Gastrocnemius medialis (tissue), 4 donors: ENCODE measurements at regions not wholly inside any gene's neighbourhood (a gene's known extent, or its start where the extent isn't known, plus 50 kb on each side); places are given as distances from the start of the nearest gene placed in this dataset.

Experiments used
- ATAC-seq, 2 donors: fragments of 150-250 bp; one replicate each; pipeline ENCODE4 v1.9.1; 2016
- DNase-seq, 2 donors: peaks; one replicate each; pipeline ENCODE4 v3.0.0-alpha.2; 2019
- H3K27ac ChIP-seq, 4 donors: fragments of 200-600 bp; sonication (generic); 1 replicate in 1 of 4; 2 replicates in 3 of 4; pipeline ENCODE4 v1.5.1; 2016 to 2018; ENCODE audit warnings: mild to moderate bottlenecking in 2 of 4, moderate library complexity in 1 of 4
- H3K27me3 ChIP-seq, 3 donors: fragments of 200-600 bp; sonication (generic) in 2 of 3; 1 replicate in 1 of 3; 2 replicates in 2 of 3; pipeline versions ENCODE4 v1.5.1 to v1.6.0; 2016 to 2019; ENCODE audit warnings: mild to moderate bottlenecking in 1 of 3, moderate library complexity in 1 of 3
- H3K36me3 ChIP-seq, 2 donors: fragments of 200-600 bp; sonication (generic) in 1 of 2; one replicate each; pipeline ENCODE4 v1.5.1; 2017 to 2018
- H3K4me1 ChIP-seq, 2 donors: fragments of 200-600 bp; sonication (generic) in 1 of 2; one replicate each; pipeline ENCODE4 v1.5.1; 2016 to 2017; ENCODE audit warnings: mild to moderate bottlenecking in 2 of 2
- H3K4me3 ChIP-seq, 4 donors: fragments of 200-600 bp; sonication (generic) in 3 of 4; 1 replicate in 1 of 4; 2 replicates in 3 of 4; pipeline ENCODE4 v1.5.1; 2016 to 2019; ENCODE audit warnings: mild to moderate bottlenecking in 2 of 4
- H3K9me3 ChIP-seq, 3 donors: fragments of 200-600 bp; sonication (generic) in 2 of 3; 1 replicate in 1 of 3; 2 replicates in 2 of 3; pipeline ENCODE4 v1.5.1; 2016 to 2019
- POLR2A ChIP-seq, 2 donors: fragments of 450-650 bp; IDR thresholded peaks; one replicate each; pipeline ENCODE4 v1.6.1; 2017; ENCODE audit warnings: antibody characterized with exemption in 2 of 2, mild to moderate bottlenecking in 2 of 2, moderate library complexity in 2 of 2
- in situ Hi-C, 4 donors: fragments of 200-750 bp; cut with MboI; loops; one replicate each; pipeline versions ENCODE4 v1.15.0 to v1.8.0; 2017; ENCODE audit warnings: low sequenced_read_pairs in 4 of 4
- intact Hi-C: fragments of 100-400 bp; cut with DNase I; formaldehyde crosslinking; loops from one replicate; pipeline ENCODE4 v1.15.1; 2023; ENCODE audit warnings: low total_unique reads
- TF ChIP-seq, protein P1 (sequence below), 5 experiments: fragments of 450-650 bp in 3 of 5; fragments of 200-600 bp in 2 of 5; sonication (generic) in 2 of 5; IDR thresholded peaks in 4 of 5; conservative IDR thresholded peaks in 1 of 5; 1 replicate in 4 of 5; 2 replicates in 1 of 5; pipeline ENCODE4 v1.5.1; 2016 to 2019; ENCODE audit warnings: antibody characterized with exemption in 5 of 5, mild to moderate bottlenecking in 3 of 5, moderate library complexity in 3 of 5

DNA sequence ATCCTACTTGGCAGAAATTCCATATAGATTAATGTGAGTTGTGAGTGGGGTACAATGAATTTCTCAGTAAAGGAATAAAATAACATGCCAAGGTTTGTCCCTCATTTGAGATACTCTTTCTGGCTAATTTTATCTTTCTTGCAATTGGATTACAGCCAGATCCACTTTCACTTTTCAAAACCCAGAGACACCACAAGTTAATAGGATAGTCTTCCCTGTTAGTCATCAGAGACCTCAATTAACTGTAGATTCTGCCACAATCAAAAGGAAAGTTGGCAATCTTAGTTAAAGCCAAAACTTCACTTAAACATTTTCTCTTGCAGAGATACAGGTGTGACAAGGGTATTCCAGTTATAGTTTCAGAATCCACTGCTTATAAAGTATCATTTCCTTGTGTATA is 91.4 kb upstream of the PHYHIPL start:
- no peaks in the 10 kb centered on the region for H3K4me1 ChIP-seq
- no peak for ATAC-seq
- no peak for DNase-seq
- in situ Hi-C loops: no loop called here
- intact Hi-C loops: no loop called here
- no peak overlapping the region for H3K4me3 ChIP-seq
- H3K27ac ChIP-seq: no peak overlapping the region
- H3K27me3 ChIP-seq: no peaks in the 10 kb centered on the region
- TF ChIP-seq, protein P1, sequence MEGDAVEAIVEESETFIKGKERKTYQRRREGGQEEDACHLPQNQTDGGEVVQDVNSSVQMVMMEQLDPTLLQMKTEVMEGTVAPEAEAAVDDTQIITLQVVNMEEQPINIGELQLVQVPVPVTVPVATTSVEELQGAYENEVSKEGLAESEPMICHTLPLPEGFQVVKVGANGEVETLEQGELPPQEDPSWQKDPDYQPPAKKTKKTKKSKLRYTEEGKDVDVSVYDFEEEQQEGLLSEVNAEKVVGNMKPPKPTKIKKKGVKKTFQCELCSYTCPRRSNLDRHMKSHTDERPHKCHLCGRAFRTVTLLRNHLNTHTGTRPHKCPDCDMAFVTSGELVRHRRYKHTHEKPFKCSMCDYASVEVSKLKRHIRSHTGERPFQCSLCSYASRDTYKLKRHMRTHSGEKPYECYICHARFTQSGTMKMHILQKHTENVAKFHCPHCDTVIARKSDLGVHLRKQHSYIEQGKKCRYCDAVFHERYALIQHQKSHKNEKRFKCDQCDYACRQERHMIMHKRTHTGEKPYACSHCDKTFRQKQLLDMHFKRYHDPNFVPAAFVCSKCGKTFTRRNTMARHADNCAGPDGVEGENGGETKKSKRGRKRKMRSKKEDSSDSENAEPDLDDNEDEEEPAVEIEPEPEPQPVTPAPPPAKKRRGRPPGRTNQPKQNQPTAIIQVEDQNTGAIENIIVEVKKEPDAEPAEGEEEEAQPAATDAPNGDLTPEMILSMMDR (IDR thresholded peaks at IDR 0.05 in 4 of 5, conservative IDR thresholded peaks at IDR 0.05 in 1 of 5): no peak
- no peaks in the 10 kb centered on the region for H3K36me3 ChIP-seq
- no peaks in the 10 kb centered on the region for H3K9me3 ChIP-seq

DNA sequence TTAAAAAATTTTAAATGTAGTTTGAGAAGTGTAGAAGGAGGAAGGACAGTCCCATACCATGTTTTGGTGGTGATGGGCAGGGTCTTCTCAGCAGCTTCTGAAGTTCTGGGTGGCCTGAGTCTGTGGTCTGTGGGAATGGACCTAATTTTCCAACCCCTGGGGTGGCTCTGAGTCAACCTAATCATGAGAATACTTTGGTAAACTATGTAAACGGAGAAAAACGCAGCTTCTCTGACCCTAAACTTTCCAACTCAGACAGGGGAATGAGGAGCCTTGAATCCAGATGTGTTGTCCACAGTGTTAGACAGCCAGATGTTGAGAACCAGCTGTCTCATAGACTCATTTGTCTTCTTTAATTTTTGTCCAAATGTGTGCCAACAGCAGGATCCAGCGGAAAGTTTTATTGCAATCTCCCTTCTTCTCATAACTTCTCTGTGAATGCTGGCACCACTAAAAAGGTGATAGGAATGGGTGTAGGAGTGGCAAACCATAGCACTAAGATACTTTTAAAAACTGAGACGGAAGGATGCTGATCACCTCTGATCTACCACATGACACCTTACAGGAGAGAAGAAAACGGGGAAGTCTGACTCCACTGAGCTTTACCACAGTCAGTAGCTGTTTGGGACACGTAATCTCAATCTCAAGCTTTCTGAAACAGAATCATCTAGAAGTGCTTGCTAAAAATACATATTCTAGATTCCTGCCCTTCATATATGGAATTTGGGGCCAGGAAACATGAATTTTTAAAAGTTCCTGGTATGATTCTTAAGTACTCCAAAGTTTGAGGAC is 90.5 kb upstream of the PHYHIPL start:
- no peaks in the 10 kb centered on the region for H3K9me3 ChIP-seq
- intact Hi-C loops: no loop called here
- no peaks in the 10 kb centered on the region for H3K4me1 ChIP-seq
- H3K27ac ChIP-seq: no peak overlapping the region
- DNase-seq: no peak
- no peaks in the 10 kb centered on the region for H3K27me3 ChIP-seq
- TF ChIP-seq POLR2A (IDR thresholded peaks at IDR 0.05): no peak
- TF ChIP-seq, protein P1 (IDR thresholded peaks at IDR 0.05 in 4 of 5, conservative IDR thresholded peaks at IDR 0.05 in 1 of 5): no peak
- no peak overlapping the region for H3K4me3 ChIP-seq
- in situ Hi-C loops: no loop called here
- H3K36me3 ChIP-seq: no peaks in the 10 kb centered on the region
- no peak for ATAC-seq

DNA sequence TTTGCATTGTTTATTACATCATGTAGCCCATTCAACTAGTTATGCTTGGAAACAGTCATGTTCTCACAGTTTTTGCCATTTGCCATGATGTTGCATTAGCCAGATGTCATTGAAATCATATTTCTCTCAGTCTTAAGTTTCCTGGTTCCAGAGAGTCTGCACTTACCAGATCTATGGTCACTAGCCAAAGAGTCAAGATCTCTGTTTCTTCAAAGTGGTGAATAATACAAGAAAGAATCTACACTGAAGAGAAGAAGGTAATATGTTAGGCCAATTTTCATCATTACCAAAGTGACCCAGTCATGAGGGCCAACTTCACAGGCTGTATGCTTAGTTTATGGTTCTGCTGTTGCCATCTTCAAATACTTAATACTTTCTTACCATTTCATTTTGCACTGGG is 89.0 kb upstream of the PHYHIPL start:
- no peaks in the 10 kb centered on the region for H3K4me1 ChIP-seq
- ATAC-seq: no peak
- H3K9me3 ChIP-seq: no peaks in the 10 kb centered on the region
- in situ Hi-C loops: no loop called here
- DNase-seq: no peak
- TF ChIP-seq POLR2A (IDR thresholded peaks at IDR 0.05): no peak
- TF ChIP-seq, protein P1 (IDR thresholded peaks at IDR 0.05 in 4 of 5, conservative IDR thresholded peaks at IDR 0.05 in 1 of 5): no peak
- H3K27me3 ChIP-seq: no peaks in the 10 kb centered on the region
- no peaks in the 10 kb centered on the region for H3K36me3 ChIP-seq
- no peak overlapping the region for H3K4me3 ChIP-seq
- intact Hi-C loops: no loop called here
- H3K27ac ChIP-seq: no peak overlapping the region

DNA sequence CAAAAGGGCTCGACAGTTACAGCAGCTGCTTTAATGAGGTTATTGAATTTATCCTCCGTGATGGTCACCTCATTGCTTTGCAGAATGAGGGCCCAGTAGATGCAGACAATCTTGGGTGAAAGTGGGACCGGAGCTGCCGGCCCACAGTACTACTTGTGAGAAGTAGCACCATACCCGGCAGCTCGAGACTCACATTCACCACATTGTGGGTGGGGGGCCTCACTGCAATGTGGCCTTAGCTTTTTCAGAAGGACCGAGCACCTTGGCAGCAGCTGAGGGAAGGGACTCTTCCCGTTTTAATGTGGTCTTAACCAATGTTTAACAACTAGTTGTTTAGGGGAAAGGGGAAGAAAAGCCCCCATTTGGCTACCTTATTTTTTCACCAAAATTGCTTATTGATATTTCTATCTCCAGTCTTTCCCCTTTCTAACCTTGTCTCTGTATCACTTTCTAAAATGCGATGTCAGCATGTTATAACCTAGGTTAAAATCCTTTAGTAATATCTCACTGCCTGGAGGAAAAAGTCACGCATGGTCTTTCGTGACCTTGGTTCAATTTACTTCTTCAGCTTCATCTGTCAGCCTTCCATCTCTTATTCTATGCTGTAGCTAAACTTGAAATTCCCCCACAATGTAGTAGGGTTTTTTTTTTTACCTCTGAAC is 87.4 kb upstream of the PHYHIPL start:
- no peaks in the 10 kb centered on the region for H3K4me1 ChIP-seq
- no peak overlapping the region for H3K27ac ChIP-seq
- intact Hi-C loops: no loop called here
- DNase-seq (no peak), ATAC-seq (no peak)
- H3K4me3 ChIP-seq: no peak overlapping the region
- H3K36me3 ChIP-seq: no peaks in the 10 kb centered on the region
- in situ Hi-C loops: no loop called here
- H3K9me3 ChIP-seq: no peaks in the 10 kb centered on the region
- no peaks in the 10 kb centered on the region for H3K27me3 ChIP-seq
- TF ChIP-seq, protein P1 (IDR thresholded peaks at IDR 0.05 in 4 of 5, conservative IDR thresholded peaks at IDR 0.05 in 1 of 5): no peak
- no peak for TF ChIP-seq POLR2A (IDR thresholded peaks at IDR 0.05)
